ENCODE measurements at regions not wholly inside any gene's neighbourhood (a gene's known extent, or its start where the extent isn't known, plus 50 kb on each side); places are given as distances from the start of the nearest gene placed in this dataset.

DNA sequence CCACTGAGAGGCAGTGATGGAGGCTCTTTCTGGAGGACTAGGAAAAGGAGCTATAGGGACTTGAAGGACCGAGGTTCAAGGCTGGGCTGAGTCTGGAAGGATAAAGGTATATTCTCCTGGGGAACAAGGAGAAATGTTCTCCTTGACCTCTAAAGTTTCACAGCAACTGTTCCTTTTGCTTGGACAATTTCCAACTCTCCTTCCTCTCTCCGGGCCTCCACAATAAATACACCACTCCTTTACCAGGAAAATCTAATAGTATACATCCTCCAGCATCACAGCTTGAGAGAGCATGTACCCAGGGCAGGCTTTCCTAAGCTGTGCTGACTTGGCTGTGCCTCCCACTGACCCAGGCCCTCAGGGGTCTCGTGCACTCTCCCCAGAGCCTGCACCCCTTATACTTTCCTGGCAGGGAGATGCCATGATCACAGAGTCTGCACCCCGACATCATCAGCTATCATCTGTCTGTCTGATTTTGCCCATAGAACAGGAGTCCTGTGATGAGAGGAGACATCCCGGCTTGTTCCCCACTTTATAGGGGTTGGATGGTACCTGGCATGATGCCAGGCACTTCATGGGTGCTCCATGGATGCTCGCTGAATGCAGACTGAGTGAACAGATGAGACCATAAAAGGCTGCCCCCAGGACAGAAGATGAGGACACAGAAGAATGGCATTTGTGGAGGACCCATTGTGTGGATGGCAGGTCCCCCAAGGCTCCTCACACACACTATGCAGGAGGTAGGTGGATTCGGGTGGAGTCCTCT is 582.6 kb upstream of the CDH5 start:
- no peak for TF ChIP-seq CTCF (IDR thresholded peaks at IDR 0.05; ENCODE audit: low read depth, low read length)
- H3K4me3 ChIP-seq (ENCODE audit: low read depth, low read length) = no peak overlapping the region

GRCh38 chr16:65782611-65783600 is 583.6 kb upstream of the CDH5 start:
- no peak for TF ChIP-seq CTCF (IDR thresholded peaks at IDR 0.05; ENCODE audit: low read depth, low read length)
- H3K4me3 ChIP-seq (ENCODE audit: low read depth, low read length) = no peak overlapping the region

DNA sequence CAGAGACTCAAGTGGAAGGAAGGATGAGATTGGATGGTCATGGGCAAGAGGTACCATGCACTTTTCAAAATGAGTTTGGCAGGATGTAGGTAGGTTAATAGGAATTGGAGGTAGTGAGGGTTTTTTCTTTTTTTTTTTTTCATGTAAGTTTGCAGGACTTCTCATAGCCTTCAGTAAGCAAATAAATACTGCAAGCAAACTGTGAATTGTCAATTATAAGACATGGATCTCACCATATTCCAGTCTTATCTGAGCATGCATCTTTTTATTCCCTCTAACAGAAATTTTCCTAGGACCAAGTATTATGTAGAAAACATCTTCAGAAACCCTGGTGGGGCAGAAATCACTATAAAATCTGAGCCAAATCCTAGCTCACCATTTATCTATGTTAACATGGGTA is 584.6 kb upstream of the CDH5 start:
- no peak overlapping the region for H3K4me3 ChIP-seq (ENCODE audit: low read depth, low read length)
- TF ChIP-seq CTCF (IDR thresholded peaks at IDR 0.05; ENCODE audit: low read depth, low read length) = no peak

DNA sequence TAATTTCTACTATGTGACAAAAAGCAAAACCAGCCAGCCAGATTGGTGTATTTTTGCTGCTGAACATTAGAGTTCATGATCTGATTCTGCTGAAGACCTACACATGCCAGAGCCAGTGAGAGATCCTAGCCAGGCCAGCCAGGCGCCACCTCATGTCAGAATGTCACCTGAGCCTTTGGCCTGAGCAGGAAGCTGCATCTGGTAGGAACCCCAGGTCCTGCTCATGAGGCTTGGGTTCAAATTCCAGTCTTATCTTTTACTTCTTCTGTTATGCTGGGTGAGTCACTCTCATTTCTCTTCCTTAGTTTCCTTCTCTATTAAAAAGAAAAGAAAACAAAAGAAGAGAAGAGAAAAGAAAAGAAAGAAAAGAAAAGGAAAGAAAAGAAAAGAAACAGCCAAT is 585.1 kb upstream of the CDH5 start:
- TF ChIP-seq CTCF (IDR thresholded peaks at IDR 0.05; ENCODE audit: low read depth, low read length) = no peak
- no peak overlapping the region for H3K4me3 ChIP-seq (ENCODE audit: low read depth, low read length)

DNA sequence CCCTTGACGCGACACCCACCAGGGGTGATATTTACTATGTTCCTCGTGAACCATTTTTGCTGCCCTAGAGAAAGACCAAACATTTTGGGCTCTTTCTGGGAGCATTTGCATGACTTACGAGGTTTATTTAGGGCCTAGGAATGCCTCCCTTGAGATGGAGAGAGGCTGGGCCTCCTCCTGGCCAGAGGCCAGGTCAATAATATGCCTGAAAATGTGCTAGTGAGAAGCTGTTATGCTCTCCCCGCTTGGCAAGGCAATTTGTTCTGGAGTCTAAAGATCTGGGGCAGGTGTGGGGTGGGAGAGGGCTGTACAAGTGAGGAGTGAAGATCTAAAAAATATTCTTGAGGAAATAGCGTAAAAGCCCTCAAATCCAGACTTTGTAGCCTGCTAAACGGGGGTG is 587.3 kb upstream of the CDH5 start:
- TF ChIP-seq CTCF (IDR thresholded peaks at IDR 0.05; ENCODE audit: low read depth, low read length) = no peak
- no peak overlapping the region for H3K4me3 ChIP-seq (ENCODE audit: low read depth, low read length)

GRCh38 chr16:65776639-65777183 is 589.8 kb upstream of the CDH5 start:
- no peak overlapping the region for H3K4me3 ChIP-seq (ENCODE audit: low read depth, low read length)
- TF ChIP-seq CTCF (IDR thresholded peaks at IDR 0.05; ENCODE audit: low read depth, low read length) = no peak
